Suprapubic skin (tissue), 3 donors: ENCODE measurements at regions not wholly inside any gene's neighbourhood (a gene's known extent, or its start where the extent isn't known, plus 50 kb on each side); places are given as distances from the start of the nearest gene placed in this dataset.

Source experiments
- CTCF ChIP-seq, 2 donors: fragments of 200-600 bp in 1 of 2; fragments of 450-650 bp in 1 of 2; sonication (generic) in 1 of 2; IDR thresholded peaks; one replicate each; pipeline ENCODE4 v1.5.1; 2016 to 2019; ENCODE audit warnings: antibody characterized with exemption in 2 of 2, mild to moderate bottlenecking in 1 of 2, moderate library complexity in 1 of 2
- EP300 ChIP-seq: sonication (generic); formaldehyde crosslinking; IDR thresholded peaks from one replicate; pipeline ENCODE4 v1.6.1; 2017; ENCODE audit warnings: antibody characterized with exemption
- POLR2A ChIP-seq, 2 donors: fragments of 450-650 bp; IDR thresholded peaks; one replicate each; pipeline ENCODE4 v1.6.1; 2017; ENCODE audit warnings: antibody characterized with exemption in 2 of 2, mild to moderate bottlenecking in 2 of 2, moderate library complexity in 2 of 2

- no peak for TF ChIP-seq EP300
- TF ChIP-seq CTCF (IDR thresholded peaks at IDR 0.05): no peak
- no peak for TF ChIP-seq POLR2A (IDR thresholded peaks at IDR 0.05)
These were observed 360.5 kb downstream of the MID1IP1 start for GRCh38 chrX:39161611-39162255.
